GM21717 (cell line): ENCODE measurements at regions not wholly inside any gene's neighbourhood (a gene's known extent, or its start where the extent isn't known, plus 50 kb on each side); places are given as distances from the start of the nearest gene placed in this dataset.

Experiments used
- ATAC-seq: cut with Tn5 transposase; IDR thresholded peaks from one replicate; pipeline ENCODE4 v1.9.1; 2021; ENCODE audit warnings: mild to moderate bottlenecking, moderate library complexity; ENCODE audit not compliant: unreplicated experiment

DNA sequence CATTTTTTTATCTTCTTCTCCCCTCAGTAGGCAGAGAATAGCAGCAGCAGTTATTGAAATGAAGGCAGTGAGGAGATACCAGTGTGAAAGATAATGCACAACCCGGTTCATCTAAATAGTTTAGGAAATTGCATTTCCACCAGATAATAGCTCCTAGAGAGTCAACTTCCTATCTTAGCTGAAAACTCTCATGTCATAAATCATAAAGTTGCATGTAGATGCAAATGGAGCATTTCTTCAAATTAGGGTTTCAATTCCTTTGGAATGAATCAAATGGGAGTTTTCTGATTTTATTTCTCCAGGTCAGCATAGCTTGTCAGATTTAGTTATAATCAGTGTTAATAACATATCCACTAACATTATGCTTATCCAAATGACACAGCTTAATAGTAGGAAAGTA lies 335.3 kb downstream of the CNTNAP4 start:
- ATAC-seq, result no peak

DNA sequence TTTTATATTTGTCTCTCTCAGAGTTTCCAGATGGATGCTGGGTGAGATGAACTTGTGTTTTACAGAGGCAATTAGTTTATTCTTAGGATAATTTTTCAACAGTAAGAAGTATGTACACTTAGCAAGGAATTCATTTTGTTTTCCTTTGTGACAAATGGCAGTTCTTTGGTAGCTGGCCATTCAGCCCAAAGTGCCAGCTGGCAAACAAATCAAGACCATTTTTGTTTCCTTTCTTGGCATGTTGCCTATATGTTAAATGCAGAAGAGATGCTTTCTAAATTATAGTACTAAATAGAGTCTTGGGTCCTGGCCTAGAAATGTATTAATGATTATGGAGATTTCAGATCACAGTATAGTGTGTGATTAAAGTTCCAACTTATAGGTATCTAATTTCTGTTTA lies 337.1 kb downstream of the CNTNAP4 start:
- ATAC-seq, result no peak

DNA sequence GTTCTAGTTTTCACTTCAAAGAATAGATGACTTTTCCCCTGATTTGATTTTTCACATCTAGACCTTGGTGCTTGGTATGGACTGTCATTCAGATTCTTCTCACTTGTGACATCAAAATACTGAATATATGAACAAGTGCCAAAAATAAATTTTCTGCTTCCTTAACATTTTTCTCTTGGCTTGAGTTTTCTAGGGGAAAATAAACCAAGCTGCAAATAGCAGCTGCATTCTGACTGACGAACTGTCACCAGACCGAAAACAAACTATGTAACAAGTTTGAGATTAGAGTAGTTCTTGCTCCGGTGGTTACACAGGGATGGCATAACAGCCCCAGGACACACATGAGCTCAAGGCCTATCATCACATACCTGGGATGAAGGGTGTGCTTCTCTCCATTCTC lies 345.7 kb downstream of the CNTNAP4 start:
- no peak for ATAC-seq

DNA sequence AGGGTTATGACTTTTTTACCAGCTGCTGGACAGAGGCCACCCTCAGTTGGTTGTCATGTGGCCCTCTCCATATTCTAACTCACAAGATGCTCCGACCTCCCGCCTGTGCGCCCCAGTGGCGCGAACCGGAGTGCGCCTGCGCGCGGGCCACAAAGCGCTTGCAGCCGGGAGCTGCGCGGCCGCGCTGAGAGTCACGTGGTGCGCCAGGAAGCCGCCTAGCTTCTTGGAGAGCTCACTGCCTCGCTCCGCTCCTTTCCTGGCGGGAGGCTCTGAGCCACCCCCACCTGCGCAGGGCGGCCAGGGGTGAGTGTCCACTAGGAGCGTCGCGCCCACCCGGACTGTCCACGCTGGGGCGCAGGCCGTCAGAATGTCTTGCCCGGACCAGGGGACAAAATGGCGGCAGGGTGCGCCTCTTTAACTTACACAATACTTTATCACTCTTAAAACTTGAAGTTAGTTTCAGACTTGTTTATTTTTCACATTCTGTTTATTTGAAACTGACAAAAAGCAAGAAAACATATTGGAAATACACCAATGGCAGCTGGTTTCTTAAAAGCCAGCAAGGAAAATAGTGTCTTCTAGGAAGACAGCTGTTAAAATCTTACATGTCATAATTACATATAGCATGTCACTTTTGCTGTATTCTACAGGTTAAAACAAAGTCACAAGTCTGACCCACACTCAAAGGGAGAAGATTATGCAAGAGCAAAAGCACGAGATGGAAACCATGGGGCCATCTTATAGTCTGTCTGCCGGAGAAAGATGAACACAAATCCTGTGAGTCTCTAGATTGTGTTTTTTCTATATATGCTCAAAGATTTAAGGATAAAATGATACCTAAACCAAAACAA lies 357.9 kb downstream of the CNTNAP4 start:
- ATAC-seq, result no peak

DNA sequence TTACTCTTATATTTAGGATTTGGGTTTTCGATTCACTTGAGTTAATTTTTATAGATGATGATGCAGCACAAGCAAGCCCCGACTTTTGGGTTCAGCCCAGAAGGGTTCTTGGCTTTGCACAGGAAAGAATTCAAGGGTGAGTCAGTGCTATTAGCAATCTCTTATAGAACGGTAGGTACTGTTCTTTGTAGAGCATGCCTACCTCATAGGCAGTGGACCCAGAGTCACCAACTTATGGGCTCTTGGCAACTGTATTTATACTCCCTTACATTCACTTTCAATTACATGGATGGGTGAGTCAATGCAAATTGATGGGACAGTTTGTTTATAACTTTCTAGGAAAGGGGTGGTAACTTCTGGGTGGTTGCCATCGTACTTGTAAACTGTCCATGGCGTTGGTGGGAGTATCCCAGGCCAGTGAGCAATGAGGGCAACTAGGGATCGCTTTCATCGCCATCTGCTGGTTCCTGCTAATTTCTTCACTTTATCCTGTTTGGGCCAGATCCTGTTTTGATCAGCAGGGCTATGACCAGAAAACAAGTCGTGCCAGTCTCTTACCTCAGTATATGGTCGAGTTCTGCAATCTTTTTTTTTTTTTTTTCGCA lies 362.6 kb downstream of the CNTNAP4 start:
- no peak for ATAC-seq

DNA sequence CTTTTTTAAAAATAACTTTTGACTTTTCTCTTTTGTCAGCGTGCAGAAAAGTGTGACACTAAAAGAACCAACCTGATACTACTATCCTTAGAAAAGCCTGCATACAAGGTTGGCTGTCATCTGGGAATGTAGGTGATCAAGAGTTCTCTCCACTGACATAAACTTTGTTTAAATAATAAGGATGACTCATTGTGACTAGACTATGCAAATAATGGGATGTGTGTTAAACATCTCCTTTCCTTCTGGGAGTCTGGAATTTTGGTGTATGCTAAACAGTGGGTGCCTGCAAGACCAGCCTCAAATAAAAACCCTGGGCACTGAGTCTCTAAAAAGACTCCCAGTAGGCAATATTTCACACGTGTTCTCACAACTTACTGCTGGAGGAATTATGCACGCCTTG lies 373.4 kb downstream of the CNTNAP4 start:
- no peak for ATAC-seq

DNA sequence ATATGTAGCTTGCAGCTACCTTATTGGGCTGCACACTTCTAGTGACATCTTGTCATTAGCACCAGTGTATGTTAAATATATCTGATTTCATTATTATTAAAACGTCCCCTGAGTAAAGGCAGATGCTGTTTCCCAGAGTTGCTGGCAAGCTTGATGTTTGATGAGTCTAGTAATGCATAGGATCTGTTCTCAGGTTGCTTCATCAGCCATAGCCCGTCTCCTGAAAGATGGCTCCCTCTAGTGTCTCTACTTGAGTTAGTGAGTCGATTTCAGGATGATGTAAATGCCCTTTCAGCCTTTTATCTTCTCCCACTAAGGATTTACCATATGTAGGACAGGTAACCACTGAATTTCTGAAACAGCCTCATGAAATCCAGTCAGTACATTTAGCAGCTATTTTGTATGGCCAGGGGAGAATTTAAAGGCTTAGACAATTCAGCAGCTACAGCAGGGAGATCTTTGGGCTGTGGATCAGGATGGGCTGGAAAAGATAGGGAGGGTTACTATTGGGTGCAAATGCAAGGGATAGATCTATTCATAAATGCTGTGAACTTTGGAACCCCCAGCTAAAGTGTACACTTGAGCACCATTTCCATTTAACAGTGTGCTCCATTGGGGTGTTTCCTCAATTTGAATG lies 376.3 kb downstream of the CNTNAP4 start:
- ATAC-seq, result peak; percentile 82

DNA sequence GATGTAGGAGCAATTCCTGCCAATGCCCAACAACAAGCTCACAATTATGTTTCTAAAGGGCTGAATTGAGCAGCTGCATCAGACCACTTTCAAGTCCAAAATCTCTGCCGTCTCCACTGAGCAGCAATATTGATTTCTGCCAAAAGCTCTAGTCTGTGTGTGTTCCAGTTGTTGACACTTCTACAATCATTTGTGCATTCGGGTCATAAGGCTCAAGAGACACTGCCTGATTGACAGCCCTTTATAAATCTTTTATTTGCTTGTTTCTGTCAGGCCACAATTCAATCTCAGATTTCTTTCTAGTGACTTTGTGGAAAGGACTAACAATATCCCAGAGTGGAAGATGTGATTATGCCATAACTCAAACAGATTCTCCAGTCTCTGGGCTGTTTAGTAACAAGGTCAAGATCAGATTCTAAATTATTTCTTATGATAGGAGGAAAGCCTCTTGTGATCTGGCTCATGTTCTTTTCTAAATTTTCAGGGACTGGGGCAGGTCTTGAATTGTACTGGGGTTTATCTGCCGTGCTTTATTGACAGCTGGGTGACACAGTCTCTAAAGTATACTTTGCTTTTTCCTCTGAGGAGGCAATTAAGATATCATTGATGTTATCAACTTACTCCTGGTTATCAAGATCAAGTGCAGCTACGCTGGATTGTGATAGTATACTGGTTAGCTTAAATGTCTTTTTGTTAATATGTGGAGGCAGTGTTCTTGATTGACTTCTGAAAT lies 377.1 kb downstream of the CNTNAP4 start:
- ATAC-seq, result no peak

DNA sequence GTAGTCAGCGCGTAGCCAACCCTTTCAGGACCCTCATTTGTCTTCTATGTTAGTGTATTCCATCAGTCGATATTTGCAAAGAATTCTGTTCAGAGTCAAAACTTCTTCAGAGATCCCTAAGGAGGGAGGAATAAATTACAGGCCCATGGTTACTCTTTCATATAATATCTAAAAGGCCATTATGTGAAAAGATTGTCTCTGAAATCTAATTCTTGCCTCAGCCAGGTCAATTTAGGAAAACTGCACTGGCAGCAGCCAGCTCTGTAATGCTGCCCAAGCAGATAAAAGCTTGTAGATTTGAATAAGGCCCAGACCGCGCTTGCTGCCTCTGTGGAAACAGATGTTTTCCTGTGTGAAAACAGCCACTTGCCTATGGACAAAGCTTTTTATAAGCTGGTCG lies 379.8 kb downstream of the CNTNAP4 start:
- no peak for ATAC-seq

DNA sequence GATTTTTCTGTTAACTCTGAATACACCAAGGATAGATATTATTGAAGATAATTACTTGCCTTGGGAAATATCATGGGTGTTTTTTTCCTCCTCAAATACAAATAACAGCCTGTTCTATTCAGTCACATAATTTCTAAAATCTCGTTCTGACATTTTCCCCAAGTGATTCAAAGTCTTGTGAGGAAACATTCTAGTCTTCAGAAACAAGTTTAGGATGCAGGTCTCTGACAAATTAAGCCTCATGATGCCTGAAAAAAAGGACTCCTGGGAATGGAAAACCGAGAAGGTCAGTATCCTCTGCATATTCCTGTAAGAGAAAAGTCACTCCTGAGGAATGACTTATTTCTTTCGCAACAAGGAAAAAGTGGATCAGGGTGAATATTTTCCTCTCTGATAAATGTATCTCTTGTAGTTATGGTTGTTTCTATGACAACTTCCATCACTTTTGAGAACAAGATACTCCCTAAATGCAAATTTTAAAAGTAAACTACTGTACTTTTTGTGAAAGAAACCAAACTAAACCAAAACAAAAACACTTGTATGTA lies 384.6 kb downstream of the CNTNAP4 start:
- no peak for ATAC-seq

DNA sequence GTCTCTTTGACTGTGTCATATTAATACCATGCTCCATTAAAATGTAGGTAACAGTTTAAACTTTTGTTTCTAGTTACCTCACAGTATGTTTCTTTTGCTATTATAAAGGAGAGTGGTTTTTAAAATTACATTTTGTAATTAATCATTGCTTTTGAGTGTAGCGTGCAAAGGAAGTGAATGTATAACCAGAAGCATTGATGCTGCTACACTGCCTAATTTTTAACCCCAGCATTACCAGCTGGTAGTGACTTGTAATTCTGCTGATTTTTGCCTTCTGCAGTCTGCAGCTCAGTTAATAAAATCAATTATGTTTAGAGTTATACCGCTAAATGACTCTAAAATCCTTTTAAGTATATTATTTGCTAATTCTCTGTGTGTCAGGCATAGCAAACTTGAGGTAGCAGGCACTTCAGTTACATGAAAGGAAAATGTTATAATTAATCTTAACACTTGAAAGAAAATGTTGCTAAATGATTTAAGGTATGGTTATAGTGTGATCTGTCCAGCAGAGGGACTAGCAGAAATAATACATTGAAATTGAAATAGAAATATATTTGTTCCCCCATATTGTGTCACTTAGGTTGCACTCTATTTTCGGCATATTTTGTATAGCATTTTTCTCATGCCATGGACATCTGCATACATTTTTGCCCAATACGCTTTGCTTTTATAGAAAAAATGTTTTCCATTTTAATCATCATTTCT lies 388.5 kb downstream of the CNTNAP4 start:
- ATAC-seq, result no peak

DNA sequence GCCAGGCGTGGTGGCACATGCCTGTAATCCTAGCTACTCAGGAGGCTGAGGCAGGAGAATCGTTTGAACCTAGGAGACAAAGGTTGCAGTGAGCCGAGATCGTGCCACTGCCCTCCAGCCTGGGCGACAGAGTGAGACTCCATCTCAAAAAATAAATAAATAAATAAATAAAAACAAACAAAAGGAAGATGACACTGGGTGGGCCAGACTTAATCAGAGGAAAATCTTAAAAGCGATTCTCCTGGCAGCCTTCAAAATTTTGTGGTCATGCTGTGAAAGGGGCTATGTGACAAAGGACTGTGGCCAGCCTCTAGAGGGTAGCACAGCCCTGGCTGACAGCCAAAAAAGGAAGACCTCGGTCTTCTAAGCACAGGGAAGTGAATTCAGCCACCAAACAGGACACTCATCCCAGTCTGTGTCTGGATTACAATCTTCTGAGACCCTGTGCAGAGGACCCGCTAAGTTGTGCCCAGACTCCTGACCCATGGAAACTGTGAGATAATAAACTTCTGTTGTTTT lies 391.1 kb downstream of the CNTNAP4 start:
- ATAC-seq, result no peak

DNA sequence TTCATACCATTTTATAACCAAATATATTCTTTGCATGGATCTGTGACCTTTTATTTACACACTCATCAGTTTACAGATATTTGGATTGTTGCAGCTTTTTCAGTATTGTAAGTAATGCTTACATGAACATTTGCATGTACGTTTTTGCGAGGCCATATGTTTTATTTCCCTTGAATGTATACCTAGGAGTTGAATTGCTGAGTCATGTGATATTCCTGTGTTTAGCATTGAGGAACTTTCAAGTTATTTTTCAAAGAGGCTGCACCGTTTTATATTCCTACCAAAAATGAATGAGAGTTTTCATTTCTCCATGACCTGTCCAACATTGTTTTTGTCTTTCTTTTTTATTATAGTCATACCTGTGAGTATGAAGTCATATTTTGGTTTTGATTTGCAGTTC lies 392.1 kb downstream of the CNTNAP4 start:
- no peak for ATAC-seq

DNA sequence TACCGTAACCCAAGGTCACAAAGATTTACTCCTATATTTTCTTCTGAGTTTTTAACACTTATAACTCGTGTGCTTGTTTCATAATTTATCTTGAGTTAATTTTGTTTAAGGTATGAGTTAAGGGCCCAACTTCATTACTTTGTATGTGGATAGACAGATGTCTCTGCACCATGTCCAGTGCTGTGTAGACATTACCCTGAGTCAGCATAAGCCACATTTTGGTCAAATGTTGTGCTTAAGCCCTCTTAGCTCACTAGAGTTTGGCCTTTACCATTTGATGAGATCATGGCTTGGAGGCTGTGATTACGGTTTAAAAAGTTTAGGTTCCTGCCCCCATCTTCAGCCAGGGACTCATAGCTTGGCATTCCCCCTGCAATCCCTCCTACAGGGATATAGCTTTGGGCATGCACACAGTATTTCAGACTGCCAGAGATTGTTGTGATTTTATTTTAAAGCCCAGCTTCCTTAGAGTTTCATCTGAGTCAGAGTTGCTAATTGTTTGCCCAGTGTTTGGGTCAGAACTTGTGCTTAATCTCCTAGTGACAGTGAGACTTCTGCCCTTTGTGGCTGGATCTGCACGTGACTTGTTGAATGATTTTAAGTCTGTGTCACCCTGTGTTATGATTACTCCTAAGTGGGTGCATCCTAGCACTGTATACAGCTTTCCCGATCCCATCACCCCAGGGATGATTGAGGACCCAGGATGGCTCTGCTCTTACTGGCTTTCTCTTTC lies 393.1 kb downstream of the CNTNAP4 start:
- ATAC-seq, result no peak

DNA sequence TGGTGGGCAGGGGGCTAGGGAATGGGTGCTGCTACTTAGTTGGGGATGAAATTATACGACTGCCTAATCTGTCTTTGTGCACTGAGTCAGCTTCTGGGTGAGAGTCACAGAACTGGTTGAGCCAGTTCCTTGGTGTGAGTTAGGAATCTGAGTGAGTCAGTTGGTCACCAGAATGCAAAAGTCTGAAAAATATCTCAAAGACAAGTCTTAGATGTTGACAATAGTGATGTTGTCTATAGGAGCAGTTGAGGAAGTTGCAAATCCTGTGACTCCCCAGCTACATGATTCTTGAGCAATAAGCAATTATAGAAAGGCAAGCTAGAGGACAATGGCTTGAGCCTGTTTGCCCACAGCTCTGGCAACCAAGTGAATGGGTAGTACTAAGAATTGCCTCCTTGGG lies 399.2 kb downstream of the CNTNAP4 start:
- no peak for ATAC-seq

DNA sequence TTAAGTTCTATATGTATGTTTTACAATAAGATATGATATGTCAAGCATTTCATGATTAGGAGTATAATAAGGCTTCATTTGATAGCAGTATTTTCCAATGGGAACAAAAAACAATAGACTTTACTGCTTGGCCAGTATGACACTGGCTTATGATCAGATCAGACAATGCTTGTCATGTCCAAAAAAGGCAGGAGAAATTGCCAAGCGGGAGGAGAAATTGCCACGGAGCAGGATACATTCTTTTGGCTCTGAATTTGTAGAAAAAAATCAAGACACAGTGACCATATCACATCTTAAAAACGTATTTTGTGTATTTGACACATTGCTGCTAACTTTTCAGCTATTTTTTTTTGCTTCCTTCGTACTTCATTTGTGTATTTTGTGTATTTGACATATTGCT lies 404.1 kb downstream of the CNTNAP4 start:
- no peak for ATAC-seq

DNA sequence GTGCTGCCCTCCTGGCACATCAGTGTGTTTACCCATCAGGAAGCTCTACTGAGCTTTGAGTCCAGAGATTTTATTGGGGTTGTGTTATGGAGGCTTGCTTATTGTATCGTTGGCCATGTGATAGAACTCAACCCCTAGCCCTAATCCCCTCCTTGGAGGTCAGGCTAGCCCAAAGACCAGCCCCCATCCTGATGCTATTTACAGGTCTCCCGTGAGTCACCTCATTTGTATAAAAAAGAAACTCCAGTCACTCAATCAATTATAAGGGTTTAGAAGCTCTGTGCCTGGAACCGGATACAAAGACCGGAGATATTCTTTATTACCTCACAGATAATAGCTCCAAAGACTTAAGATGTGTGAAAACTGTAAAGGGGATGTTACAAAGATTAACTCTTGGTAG lies 405.9 kb downstream of the CNTNAP4 start:
- ATAC-seq, result no peak

DNA sequence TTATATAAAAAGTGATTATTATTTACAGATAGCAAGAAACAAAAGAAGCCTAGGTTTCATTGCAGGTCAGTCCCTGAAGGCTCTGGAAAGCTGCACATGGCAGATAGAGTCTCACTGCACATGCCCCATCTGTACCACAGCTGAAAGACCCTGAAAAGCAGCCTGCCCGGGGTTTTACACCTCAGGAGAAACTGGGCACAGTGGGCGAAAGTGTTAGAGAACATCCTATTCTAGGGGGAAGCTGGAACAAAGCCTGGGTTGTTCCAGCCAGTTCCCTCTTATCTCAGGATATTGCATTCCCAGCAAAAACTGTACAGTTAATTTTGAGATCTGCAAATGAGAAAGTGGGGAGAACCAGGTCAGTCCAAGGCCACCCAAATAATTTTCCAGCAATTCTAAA lies 419.7 kb downstream of the CNTNAP4 start:
- ATAC-seq, result no peak

DNA sequence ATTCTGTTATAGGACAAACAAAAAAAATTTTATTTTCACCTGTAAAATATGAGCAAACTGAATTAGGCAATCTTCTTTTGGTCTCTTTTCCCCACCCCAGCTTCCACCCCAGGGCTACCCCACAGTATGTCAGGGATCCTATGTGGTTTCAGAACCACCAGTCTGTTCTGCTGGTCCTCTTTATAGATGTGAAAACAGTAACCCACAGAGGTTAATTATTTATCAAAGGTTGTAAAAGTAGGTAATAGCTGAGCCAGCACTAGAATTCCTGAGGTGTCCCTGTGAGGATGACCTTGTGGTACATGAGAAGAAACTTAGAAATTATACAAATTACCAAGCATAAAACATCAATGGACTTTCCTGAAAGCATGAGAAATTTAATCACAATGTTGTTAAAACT lies 428.7 kb downstream of the CNTNAP4 start:
- no peak for ATAC-seq

DNA sequence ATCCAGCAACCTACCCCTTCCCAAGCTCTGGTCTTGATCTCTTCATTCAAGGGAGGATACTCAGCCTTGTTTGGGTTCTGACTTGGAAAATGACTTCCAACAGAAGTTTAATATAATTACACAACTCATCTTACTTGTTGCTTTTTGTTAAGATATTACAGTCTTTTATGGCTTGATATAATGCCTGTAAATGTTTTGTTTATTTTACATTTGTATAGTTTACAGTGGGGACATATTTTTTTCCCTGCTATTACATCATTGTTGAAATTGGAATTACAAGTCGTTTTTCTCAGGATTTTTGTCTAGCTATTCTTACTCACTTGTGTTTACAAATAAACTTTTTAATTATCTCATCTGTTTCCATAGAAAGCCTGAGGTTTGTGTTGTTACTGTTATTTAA lies 436.0 kb downstream of the CNTNAP4 start:
- ATAC-seq, result no peak
